AG09309 (cell line): ENCODE measurements at regions not wholly inside any gene's neighbourhood (a gene's known extent, or its start where the extent isn't known, plus 50 kb on each side); places are given as distances from the start of the nearest gene placed in this dataset.

Experiments
- DNase-seq: peaks from one replicate; pipeline ENCODE4 v3.0.0-alpha.2; 2010; ENCODE audit warnings: low read depth
- H3K4me3 ChIP-seq: 2 replicates; pipeline ENCODE4 v1.5.1; 2011; ENCODE audit warnings: mild to moderate bottlenecking, low read depth, low read length, moderate library complexity; ENCODE audit not compliant: control insufficient read depth
- TF ChIP-seq, protein P1 (sequence below): IDR thresholded peaks from 2 replicates; pipeline ENCODE4 v1.5.1; 2011; ENCODE audit warnings: mild to moderate bottlenecking, low read depth, low read length, inconsistent platforms; ENCODE audit not compliant: insufficient read depth, control insufficient read depth; ENCODE audit errors: missing control alignments

DNA sequence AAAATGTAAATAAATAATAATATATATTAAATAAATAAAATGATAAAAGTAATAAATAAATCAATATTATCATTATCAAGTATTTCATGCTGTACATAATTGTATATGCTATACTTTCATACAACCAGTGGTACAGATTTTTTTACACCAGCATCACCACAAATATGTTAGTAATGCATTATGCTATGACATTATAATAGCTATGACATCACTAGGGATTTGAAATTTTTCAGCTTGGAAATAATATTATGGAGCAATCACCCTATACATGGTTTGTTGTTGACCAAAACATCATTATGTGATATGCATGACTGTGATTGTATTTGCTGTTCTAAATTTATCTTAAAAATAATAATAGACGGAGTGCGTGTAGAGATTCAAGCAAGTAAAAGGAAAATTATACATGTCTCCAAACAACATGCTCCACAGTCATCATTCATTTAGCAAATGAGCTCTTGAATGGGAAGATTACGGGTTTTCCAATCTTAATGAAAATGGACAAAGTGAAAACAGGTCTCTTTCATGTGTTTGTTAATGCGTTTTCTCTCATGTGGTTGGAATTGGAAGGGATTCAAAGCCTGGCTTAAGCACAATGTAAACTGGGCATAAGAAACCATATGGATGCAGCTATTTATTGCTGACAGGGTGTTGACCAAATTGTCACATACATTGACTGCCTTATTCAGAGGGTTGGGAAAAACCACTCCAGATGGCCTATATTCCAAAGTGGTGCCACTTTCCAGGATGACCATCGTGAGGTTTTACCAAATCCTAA, 643.0 kb upstream of the RGMB start:
- DNase-seq = no peak
- TF ChIP-seq, protein P1, sequence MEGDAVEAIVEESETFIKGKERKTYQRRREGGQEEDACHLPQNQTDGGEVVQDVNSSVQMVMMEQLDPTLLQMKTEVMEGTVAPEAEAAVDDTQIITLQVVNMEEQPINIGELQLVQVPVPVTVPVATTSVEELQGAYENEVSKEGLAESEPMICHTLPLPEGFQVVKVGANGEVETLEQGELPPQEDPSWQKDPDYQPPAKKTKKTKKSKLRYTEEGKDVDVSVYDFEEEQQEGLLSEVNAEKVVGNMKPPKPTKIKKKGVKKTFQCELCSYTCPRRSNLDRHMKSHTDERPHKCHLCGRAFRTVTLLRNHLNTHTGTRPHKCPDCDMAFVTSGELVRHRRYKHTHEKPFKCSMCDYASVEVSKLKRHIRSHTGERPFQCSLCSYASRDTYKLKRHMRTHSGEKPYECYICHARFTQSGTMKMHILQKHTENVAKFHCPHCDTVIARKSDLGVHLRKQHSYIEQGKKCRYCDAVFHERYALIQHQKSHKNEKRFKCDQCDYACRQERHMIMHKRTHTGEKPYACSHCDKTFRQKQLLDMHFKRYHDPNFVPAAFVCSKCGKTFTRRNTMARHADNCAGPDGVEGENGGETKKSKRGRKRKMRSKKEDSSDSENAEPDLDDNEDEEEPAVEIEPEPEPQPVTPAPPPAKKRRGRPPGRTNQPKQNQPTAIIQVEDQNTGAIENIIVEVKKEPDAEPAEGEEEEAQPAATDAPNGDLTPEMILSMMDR = no peak
- no peak overlapping the region for H3K4me3 ChIP-seq

DNA sequence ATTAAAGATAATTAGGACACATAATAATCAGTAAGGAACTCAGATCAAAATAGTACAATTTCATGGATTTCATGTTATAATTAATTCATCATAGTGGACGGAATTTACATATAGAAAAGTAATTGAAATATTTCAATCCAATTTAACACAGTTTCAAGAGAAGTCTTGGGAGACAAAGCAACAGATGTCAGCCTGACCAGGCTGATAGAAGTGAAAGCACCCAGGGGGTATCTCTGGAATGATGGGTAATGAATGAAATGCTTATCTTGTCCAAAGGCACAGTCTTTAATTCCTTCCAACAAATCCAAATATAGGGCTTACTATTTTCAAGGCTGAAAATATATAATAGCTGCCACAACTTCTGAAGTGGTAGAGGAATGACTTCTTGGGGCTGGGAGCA, 629.3 kb upstream of the RGMB start:
- H3K4me3 ChIP-seq = no peak overlapping the region
- DNase-seq = no peak
- TF ChIP-seq, protein P1 = no peak

DNA sequence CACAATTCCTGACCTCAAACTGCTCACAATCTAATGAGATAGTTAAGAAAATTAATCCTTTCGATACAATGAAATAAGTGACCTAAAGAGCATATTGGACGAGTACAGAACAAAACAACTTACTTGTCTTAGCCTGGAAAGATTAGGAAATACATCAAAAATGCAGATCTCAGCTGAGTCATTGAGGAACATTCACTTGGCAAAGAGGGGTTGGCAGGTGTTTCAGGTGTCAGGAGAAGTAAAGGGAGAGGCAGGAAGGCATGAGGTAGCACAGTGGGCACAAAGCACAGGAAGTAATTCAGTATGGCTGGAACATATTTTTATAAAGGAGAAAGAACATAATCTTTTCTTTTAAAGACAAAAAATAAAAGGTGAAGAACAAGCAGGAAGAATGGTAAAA, 628.8 kb upstream of the RGMB start:
- H3K4me3 ChIP-seq = no peak overlapping the region
- no peak for DNase-seq
- TF ChIP-seq, protein P1 = no peak

DNA sequence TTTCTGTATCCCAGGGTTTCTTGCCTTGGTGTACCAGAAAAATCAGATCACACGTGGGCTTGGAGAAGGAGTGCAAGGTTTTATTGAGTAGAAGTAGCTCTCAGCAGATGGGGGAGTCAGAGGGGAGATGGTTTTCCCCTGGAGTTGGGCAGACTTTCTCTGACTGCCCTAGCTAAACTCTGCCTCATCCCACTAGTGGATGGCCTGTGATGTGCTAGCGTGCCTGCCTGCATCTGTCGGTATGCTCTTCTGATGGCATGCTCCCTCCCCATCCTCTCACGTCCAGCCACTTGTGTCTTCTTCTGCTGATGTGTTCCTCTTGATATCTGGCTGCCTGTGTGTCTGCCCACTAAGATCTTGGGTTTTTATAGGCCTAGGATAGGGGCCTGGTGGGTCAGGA, 616.1 kb upstream of the RGMB start:
- no peak for DNase-seq
- TF ChIP-seq, protein P1 = no peak
- no peak overlapping the region for H3K4me3 ChIP-seq

DNA sequence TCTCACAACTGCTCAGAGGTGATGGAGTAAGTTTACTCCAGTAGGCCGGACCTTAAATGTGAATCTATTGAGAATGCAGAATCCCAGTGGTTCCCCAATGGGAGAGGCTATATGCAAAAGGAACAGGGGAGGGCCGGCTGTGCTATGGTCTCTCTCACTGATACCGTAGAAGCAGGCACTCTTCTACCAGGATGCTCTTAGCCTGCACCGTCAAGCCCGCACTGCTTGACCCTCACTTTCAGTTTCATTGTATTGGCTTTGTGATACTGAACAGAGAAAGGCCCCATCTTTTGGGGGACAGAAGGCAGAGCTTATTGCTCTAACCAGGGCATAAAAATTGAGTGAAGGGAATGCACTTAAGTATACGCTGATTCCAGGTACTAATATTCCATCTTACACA, 615.0 kb upstream of the RGMB start:
- no peak for DNase-seq
- no peak overlapping the region for H3K4me3 ChIP-seq
- TF ChIP-seq, protein P1 = no peak

DNA sequence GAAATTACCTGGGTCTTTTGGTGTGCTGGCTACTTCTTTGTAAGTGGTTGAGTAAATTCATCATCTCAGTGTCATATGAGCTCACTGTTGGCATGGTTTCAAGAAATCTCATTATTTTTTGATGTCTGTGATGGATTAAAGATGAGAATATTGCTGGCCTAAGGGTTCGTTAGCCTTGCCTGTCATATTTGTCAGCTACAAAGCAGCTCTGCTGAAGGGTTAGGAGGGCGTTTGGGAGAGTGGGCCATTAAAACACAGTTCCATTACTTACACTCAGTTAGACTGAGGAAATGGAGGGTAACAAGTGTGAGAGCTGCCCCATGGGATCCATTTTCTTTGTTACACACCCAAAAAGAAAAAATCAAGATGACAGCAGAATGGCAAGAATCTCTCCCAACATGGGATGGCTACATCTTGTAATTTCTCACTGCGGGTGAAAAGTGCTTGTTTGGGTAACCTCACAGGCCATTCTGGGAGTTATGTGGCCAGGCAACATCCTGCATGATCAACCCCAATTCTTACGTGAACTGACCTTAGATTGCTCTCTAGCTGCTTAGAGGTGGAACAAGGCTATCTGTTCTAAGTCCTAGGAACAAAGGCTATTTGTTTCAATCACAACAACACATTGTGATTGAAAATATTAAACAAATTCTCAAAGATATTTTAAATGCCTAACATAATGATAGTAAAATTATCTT, 609.5 kb upstream of the RGMB start:
- TF ChIP-seq, protein P1 = no peak
- DNase-seq = no peak
- H3K4me3 ChIP-seq = no peak overlapping the region
